Kidney glomerular epithelial cell (primary cell): ENCODE measurements at regions not wholly inside any gene's neighbourhood (a gene's known extent, or its start where the extent isn't known, plus 50 kb on each side); places are given as distances from the start of the nearest gene placed in this dataset.

Experiments
- DNase-seq: peaks from one replicate; lab custom pipeline; 2025; lab: John Stamatoyannopoulos, UW

DNA sequence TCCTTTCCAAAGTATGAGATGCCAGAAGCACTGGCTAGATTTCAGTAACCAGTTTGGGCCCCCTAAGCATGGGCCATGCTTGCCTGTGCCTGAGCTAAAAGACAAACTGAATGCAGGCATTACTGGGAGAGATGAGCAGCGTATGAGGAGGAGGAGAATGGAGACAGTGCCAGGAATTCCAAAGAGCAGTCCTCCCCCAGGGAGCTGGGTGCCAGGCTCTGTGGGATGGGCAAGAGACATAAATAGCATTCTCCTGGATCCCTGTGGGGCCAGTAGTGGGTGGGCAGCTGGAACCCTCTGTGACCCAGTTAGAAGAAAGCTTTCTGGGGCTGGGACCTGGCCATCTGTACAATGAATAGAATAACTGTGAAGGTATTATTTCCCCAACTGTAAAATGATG lies 235.6 kb downstream of the KCNA4 start:
- DNase-seq, result peak; percentile 83

DNA sequence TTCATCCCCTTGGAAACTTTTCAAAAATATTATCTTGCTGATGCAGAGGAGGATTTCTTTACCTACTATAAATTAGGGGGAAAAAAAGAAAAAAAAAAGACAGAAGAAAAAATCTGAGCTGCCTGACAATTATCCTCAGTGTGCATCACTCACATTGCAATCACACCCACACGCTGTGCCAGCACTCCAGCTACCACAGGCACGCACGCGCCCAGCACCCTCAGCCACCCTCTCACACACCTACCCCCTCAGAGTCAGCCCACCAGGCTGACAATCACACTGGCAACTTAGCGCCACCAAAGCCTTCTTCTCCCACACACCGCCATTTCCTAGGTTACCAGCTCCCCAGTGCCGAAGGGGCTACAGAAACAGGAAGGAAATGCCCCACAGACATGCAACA lies 236.1 kb downstream of the KCNA4 start:
- DNase-seq, result peak; percentile 85

DNA sequence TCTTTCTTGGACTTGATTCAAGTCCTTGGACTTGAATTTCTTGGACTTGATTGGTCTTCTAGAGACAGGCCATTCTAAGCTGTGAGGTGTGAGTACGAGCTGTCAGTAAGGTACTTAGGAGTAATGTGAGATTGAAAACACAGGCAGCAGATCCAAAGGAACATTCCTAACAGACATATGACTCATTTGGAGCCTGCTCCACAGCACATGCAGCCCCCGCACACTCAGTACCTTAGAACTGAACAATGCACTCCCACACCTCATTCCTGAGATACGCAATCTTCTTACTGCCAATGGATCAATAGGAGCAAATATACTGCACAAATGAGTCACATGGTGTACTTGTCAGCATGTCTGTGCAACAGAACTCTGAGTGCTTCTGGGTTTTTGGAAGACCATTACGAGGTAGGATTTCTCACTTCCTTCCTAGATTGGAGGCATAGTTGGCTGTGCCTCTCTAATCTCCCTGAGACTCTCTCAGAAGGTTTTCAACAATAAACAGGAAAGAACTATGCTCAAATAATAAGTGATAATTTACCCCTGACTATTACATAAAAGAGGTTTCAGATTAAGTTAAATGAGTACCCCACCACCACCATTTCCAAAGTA lies 243.1 kb downstream of the KCNA4 start:
- peak; percentile 91 for DNase-seq

DNA sequence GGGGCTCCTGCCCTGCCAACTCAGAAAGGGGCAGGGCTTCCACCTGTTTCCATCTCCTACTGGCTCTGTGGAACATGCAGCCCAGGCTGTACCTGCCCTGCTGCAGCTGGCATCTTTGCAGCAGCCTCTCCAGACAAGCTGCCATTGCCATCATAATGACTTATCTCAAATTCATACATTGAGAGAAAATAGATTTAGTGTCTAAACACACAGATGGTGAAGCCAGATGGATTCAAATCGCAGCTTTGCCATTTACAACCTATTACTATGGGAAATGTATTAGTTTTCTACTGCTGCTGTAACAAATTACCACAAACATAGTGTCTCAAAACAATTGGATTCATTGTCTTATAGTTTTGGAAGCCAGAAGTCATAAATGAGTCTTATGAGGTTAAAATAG lies 260.0 kb downstream of the KCNA4 start:
- no peak for DNase-seq

DNA sequence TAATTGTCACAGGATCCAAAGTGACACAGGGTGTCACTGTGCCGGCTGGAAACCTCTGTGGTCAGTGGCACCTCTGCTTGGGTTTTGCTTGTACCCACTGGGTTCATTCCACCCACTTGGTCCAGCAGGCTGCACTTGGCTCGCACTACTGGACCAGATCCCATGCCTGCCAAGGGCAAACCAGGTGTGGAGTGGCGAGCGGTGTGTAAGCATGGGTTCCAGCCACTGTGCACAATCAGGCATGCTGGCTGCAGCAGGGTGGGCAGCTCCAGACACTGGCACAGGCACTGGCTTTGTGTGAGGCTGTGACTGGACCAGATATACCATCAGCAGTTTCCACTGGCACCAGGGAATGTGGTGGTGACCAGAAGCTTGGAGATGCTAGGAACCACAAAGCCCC lies 261.4 kb downstream of the KCNA4 start:
- DNase-seq, result no peak

DNA sequence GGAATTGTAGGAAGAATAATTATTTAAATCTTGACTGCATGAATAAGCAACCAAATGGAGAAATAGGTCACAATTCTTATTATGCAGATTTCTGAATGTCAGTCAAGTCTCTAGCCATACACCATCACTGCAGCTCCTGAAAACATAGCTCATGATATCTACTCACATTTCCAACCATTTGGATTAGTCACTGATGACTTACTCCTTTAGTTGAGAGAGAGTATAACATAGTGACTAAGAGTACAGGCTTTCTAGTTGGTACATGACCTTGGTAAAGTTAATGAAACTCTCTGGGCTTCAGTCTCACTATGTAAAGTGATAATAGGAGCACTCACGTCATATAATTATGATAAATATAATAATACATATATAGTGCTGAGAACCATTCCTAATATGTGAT lies 265.2 kb downstream of the KCNA4 start:
- no peak for DNase-seq

DNA sequence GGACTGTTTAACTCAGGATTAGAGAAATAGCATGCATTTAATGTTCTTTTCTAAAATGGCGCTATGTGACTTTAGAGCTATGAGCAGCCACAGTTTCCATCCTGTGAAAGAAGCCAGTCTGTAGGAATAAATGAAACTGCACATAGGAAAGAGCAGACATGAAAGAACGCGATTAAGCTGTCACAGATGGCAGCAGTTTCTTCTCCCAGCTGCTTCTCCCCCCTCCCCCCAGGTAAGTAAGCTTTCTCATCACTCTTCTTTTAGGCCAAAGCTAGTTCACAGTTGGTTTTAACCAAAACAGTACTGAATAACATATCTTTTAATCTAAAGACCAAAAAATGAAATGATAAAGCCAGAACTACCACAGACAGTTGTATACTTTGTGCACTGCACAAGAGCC lies 266.4 kb downstream of the KCNA4 start:
- no peak for DNase-seq

DNA sequence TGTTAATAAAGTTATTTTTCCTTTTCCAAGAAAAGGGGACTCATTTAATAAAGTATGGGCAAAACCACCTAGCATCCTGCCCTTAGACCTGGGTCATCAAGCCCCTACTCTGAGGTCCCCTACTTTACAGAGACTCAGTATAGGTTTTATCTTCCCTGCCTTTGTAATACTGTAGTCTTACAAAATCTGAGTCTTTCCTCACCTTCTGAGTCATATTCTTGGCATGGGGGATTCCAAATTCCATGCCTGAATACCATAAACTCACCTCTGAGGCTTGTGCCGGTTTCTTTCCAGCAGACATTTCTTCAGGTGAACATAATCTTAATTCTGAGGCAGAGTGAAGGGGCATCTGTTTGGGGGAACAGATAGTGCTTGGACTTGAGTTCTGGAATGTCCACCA lies 282.5 kb downstream of the KCNA4 start:
- no peak for DNase-seq

DNA sequence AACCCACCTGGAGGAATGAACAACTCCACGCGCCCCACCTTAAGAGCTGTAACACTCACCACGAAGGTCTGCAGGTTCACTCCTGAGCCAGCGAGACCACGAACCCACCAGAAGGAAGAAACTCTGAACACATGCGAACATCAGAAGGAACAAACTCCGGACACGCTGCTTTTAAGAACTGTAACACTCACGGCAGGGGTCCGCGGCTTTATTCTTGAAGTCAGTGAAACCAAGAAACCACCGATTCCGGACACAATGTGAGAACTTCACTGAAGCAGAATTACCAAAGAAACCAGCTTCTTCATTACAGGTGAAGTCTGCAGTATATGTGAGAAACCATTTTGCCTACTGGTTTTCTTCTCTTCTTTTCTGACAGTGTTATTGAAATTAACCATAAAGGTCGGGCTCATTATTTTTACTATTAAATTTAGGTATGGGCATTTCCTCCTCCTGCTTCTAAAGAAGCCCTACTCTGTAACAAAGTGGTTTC lies 303.0 kb downstream of the KCNA4 start:
- no peak for DNase-seq

DNA sequence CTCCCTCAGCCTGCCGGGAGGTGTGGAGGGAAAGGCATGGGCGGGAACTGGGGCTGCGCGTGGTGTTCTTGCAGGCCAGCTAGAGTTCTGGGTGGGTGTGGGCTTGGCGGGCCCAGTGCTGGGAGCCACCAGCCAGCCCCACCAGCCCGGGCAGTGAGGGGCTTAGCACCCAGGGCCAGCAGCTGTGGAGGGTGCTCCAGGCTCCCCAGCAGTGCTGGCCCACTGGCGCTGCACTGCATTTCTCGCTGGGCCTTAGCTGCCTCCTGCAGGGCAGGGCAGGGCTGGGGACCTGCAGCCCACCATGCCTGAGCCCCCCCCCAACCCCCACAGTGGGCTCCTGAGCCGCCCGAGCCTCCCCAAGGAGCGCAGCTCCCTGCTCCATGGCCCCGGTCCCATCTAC lies 304.2 kb downstream of the KCNA4 start:
- no peak for DNase-seq

DNA sequence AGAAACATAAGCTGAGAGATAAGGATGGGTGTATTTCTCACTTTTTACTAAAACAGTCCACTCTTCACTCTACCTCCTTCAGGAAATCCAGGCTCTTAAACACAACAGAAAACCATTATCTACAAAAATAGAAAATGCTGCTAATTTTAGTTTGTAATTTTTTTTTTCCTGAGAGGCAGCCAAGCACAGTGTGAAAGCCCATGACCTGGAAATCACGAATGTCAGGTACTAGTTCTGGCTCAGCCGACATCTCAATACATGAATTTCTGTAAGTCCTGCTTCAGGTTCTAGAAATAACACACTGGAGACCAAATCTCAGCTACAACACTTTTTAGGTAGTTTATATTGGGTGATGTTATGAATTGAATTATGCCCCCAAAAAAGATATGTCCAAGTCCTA lies 308.9 kb downstream of the KCNA4 start:
- no peak for DNase-seq

DNA sequence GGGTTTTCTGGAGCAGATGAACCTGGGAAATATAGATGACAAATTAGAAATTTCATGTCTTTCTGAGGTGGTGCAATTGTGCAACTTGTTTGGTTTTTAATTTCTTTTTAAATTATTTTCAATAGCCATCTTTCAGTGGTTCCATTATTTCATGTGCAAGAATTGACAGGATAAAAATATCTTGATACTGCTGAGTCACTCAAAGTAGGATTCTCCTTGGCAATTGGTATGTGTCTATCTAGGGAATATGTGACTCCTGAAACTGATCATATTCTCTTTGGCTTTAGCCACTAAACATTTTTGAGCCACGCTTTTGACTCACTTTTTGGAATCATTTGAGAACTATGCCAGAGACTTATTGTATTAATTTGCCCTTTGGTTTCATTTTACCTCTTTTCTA lies 331.5 kb downstream of the KCNA4 start:
- DNase-seq, result no peak

DNA sequence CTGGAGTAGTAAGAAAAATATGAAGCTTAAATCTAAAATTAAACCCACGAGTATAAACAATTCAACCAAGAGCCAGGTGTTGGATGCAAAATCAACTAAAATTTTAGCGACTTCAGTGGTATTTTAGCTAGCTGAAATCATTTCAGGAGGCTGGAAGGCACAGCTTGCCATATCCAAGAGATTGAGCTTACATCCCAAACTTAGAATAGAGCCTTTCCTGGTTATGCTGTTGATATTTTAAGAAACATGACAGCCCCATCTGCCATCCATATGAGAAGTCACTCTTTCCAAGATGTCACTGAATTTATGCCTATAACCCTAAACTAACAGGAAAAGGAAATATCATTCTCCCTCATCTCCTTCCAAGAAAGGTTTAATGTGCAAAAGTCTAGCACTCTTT lies 334.0 kb downstream of the KCNA4 start:
- DNase-seq, result no peak

DNA sequence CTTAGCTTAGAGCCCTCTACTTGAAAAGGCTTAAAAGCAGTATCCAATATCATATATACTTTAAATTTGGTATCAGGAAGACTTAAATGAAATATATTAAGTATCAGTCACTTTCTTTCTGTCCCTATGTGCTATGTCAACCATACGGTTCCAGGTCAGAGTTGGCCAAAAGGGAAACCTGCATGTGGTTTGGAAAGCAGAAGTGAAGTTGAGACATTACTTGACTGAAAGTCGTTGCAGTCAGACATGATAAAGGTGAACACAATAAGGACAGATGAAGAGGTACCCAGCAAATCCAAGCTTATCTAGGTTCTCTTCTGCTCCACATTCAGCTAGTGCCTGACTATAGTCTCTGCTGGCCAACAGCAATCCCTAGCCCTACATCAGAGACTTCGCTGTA lies 336.8 kb downstream of the KCNA4 start:
- DNase-seq, result no peak

DNA sequence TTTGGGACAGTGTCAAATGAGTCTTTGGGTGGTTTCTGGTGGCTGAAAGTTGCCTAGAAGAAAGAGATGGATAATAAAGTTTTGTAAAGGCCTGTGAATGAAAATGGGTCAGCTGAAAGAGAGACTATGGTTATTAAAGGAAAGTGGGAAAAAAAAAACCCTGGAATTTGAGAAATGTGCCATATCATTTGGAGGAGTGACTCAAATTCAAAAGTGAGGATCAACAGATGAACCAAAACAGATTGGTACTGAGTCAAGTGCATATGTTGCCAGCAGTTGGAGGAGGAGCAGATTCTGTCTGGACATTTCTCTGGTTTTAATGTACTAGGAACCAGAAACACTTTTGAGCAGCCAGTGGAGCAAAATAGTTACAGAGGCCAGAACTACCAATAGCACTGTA lies 339.8 kb downstream of the KCNA4 start:
- DNase-seq, result no peak

DNA sequence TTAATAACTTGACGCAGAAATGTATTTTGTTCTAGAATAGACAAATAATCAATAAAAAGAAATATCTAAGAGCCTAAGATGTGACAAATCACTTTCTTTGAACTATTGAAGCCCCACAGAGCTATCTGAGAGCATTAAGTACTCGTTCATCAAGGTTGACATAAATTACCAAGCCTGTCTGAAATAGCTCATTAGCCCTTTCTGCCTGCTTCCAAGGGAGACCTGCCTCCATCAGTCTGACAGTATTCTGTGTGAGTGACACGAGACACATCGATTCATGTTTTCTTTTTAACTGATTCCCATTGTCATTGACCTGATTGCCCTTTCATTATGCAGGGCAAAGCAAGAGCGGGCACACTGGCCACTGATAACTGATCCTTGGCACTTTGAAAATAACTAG lies 347.5 kb downstream of the KCNA4 start:
- no peak for DNase-seq

DNA sequence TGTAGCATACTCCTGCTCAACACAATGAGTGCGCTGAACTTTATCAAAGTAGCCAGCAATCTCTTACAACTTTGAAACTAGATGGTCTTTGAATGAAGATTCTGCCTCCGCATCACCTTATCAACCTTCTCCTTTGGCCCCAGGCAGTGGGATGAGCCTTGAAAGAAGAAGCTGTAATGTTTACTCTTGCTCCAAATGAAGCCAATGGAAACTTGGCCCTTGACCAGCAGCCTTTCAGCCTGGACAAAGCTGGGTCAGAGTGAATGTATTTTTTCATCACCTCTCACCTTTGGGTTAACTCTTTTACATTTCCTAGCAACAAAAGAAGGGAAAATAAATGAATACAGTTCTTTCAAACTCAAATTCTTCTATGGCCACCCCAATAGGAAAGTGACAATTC lies 359.1 kb downstream of the KCNA4 start:
- no peak for DNase-seq

DNA sequence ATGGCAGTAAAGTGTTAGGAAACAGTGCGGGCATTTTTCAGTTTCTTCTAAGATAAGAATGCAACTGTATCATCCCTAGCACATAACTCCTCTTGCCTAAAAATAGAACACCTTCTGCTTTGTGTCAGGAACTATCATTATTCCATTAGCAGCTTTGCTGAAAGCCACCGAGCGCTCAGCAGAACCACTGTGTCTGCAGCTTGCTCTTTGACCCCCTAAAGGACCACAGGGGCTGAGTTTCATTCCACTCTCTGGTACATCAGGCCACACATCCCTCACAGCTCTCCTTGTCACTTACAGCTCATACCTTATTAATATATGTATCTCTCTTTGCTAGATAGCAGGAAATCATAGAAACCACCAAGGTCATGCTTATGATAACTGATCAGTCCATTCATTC lies 360.2 kb downstream of the KCNA4 start:
- no peak for DNase-seq

DNA sequence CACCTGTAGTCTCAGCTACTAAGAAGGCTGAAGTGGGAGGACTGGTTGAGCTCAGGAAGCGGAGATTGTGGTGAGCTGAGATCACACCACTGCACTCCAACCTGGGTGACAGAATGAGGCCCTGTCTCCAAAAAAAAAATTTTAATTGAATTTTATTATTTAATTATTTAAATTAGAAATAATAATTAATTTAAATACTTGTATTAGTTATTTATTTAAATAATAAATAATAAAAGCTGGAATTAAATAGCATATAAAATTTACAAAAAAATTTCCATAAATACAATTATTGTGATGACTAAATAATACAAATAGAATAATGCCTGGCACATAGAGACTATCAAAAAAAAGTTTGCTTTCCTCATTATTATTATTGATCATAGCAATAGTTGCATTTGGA lies 371.5 kb downstream of the KCNA4 start:
- no peak for DNase-seq

DNA sequence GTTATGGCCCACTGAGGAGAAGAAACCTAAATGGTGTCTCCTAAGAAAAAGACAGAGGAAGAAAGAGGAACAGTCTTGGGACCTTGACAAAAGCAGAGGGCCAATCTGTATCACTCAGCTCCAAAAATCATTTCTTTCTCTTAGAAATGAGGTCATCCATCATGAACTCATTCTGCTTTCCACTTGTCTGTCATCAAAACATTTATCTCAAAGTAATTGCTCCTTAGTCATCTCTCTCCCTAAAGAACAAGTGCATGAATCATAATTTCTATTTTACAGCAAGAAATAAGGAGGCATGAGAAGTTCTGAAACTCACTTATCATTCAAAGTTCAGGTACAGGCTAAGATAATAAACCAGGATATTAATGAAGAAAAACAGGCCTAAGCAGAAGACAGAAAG lies 375.6 kb downstream of the KCNA4 start:
- DNase-seq, result peak; percentile 83

DNA sequence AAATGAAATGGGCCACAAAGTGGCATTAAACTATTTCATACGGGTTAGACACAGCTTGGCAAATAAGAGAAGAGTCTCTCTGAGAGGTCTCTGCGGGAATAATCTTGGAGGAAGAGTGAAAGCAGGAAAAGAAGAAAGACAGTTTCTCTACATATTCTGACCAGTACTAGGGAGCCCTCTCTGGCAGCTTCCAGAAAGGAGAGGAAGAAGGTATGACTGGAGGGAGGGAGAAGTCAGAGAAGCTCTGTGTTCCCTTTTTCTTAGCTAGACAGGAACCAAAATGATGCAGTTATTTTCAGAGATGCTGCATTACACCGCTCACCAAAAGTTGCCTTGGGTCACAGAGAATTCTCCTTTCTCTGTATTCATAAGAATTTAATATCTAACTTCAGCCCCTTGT lies 382.1 kb downstream of the KCNA4 start:
- no peak for DNase-seq

DNA sequence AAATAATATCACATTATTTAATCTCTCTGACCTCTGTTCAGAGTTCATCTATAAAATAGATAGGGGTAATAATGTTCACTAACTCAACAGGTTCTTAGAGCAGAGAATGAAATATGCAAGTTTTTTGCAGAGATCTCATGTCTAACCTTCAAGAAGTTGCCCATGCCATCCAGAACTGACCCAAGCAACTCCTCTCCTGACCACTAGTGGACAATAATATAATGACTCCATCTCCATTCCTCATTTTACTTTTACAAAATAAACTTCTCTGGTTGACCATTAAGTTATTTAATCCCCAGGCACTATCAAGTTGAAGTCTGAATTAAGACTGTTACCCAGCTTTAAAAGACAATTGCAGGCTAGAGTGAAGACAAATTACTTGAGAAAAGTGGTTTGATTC lies 382.6 kb downstream of the KCNA4 start:
- no peak for DNase-seq

DNA sequence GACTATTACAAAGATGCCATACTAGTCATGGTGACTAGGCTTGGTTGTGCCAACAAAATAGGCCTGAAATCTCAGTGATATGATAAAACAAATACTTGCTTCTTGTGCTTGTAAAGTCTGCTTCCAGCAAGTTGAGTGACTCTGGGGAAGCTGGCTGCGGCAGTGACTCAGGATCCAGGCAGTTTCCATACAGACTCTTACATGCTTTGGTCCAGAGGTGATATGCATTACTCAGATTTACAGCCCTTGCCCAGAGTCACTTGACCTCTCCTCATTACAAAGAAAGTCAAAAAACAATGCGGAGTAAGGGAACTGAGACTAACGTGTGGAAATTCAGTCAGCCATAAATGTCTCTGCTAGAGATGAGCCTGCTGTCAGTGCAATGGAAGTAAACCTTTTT lies 387.5 kb downstream of the KCNA4 start:
- DNase-seq, result peak; percentile 34

DNA sequence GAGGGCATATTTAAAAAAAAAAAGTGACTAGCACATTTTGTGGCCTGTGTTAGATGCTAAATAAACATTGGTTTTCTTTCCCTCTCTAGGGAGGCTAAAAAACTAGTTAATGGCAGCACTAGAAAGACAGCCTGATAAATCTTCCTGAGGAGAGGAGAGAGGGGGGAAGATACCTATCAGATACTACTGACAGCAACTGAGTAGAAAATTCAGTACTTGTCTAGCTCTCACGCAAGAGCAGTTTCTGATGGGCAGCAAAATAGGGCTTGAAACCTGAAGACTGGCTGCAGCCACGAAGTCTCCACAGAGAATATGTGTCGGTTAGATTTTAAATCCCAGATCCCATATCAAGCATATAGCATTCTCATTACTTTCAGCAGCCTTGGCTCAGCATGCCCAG lies 388.2 kb downstream of the KCNA4 start:
- no peak for DNase-seq

DNA sequence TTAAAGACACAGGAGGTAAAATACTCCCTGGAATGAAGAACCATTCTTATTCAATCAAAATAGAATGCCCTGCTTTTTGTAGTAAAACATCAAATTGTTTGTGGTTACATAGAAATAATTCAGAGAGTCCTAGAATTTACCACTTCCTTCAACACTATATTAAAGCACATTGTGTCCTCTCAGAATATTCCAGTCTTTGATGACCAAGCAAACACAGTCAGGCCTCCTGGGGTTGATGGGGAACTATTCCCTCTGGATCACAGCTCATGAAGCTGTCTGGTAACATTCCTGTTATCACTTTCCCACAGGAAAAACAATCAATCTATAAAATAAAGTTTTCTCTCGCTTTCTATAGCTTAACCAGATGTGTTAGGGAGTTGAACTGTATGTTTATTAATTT lies 389.3 kb downstream of the KCNA4 start:
- DNase-seq, result no peak
